ENCODE measurements at regions not wholly inside any gene's neighbourhood (a gene's known extent, or its start where the extent isn't known, plus 50 kb on each side); places are given as distances from the start of the nearest gene placed in this dataset.

DNA sequence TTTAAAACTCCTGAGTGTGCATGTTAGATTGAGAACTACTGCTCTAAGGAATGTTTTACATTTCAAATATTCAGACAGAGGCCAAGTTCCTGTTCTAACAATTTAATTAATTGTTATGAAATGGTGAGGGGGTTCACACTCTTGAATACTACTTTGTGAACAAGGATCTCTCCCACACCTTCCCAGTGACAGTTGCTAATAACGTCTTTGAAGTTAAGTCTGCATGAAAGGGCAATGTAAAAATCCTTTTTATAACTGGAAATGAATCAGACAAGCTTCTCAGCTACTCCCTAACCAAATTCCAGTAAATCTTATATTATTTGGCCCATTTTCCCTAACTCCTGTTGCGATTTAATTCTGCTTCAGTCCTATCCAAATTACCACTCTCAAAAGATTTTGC, 828.5 kb upstream of the ADAMTS5 start:
- TF ChIP-seq, protein P1, sequence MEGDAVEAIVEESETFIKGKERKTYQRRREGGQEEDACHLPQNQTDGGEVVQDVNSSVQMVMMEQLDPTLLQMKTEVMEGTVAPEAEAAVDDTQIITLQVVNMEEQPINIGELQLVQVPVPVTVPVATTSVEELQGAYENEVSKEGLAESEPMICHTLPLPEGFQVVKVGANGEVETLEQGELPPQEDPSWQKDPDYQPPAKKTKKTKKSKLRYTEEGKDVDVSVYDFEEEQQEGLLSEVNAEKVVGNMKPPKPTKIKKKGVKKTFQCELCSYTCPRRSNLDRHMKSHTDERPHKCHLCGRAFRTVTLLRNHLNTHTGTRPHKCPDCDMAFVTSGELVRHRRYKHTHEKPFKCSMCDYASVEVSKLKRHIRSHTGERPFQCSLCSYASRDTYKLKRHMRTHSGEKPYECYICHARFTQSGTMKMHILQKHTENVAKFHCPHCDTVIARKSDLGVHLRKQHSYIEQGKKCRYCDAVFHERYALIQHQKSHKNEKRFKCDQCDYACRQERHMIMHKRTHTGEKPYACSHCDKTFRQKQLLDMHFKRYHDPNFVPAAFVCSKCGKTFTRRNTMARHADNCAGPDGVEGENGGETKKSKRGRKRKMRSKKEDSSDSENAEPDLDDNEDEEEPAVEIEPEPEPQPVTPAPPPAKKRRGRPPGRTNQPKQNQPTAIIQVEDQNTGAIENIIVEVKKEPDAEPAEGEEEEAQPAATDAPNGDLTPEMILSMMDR (IDR thresholded peaks at IDR 0.05), result no peak
- TF ChIP-seq, protein P2, sequence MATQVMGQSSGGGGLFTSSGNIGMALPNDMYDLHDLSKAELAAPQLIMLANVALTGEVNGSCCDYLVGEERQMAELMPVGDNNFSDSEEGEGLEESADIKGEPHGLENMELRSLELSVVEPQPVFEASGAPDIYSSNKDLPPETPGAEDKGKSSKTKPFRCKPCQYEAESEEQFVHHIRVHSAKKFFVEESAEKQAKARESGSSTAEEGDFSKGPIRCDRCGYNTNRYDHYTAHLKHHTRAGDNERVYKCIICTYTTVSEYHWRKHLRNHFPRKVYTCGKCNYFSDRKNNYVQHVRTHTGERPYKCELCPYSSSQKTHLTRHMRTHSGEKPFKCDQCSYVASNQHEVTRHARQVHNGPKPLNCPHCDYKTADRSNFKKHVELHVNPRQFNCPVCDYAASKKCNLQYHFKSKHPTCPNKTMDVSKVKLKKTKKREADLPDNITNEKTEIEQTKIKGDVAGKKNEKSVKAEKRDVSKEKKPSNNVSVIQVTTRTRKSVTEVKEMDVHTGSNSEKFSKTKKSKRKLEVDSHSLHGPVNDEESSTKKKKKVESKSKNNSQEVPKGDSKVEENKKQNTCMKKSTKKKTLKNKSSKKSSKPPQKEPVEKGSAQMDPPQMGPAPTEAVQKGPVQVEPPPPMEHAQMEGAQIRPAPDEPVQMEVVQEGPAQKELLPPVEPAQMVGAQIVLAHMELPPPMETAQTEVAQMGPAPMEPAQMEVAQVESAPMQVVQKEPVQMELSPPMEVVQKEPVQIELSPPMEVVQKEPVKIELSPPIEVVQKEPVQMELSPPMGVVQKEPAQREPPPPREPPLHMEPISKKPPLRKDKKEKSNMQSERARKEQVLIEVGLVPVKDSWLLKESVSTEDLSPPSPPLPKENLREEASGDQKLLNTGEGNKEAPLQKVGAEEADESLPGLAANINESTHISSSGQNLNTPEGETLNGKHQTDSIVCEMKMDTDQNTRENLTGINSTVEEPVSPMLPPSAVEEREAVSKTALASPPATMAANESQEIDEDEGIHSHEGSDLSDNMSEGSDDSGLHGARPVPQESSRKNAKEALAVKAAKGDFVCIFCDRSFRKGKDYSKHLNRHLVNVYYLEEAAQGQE (IDR thresholded peaks at IDR 0.05; ENCODE audit: insufficient read depth in 1 of 2, low read depth in 2 of 2, low read length in 1 of 2), result no peak
- TF ChIP-seq POLR2AphosphoS5 (IDR thresholded peaks at IDR 0.05; ENCODE audit: low read depth, low read length) (no peak), TCF7L2 (IDR thresholded peaks at IDR 0.05; ENCODE audit: low read depth, low read length) (no peak), SIN3A (IDR thresholded peaks at IDR 0.05; ENCODE audit: borderline replicate concordance, insufficient read depth, low read depth, low read length) (no peak)
